Myocyte (in vitro differentiated cells): ENCODE measurements at regions not wholly inside any gene's neighbourhood (a gene's known extent, or its start where the extent isn't known, plus 50 kb on each side); places are given as distances from the start of the nearest gene placed in this dataset.
A peak's percentile ranks its signal among the peaks of the same experiment; 100 is the strongest.

Experiments used
- DNase-seq: peaks from one replicate; pipeline ENCODE4 v3.0.0-alpha.2; 2012; ENCODE audit warnings: low read depth

DNA sequence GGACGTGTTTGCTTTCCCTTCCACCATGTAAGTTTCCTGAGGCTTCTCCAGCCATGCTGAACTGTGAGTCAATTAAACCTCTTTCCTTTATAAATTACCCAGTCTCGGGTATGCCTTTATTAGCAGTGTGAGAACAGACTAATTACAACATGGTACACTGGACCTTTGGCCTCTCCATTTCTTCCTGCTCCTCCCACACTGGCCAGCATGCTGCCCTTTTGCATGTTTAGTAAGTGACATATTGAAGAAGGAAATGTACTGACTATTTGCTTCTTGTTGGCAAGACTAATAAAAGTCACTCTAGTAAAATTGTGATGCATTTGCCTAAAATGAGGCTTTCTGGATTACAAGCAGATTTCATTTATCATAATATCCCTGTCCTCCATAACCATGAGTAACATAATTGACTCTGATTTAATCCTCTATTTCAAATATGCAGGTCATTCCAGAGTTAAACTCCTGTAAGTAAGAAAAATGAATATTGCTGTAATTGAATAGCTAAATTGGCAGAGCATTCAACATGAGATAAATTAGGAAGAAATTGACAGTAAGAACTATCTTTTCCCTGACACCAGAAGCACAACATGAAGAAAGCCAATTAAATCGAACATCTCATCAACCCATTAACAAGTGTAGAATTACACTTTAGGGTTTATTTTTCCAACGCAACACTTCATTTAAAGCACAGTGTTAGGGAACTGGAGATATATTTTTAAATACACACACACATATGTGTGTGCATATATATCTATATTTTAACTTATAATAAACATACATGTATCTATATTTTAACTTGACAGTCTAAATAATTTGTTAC, 427.8 kb upstream of the ZP4 start:
- no peak for DNase-seq

DNA sequence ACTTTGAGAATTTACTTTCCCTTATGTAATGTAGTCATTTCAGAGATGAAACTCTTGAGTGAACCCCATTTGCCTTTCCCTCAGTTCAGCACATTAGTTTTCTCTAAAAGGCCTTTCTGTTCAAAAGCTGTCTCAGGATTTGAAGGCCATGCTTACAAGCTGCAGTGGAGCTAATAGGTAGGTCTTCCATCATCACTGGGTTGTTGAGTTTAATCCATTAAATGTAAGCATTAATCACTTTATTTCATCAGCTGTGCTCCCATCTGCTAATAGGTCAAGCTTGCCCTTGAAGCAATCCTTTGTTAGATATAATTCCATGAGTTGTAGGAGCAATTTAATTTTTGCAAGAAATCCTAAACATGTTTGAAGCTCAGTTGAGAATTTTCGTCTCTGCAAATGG, 422.2 kb upstream of the ZP4 start:
- DNase-seq = no peak

DNA sequence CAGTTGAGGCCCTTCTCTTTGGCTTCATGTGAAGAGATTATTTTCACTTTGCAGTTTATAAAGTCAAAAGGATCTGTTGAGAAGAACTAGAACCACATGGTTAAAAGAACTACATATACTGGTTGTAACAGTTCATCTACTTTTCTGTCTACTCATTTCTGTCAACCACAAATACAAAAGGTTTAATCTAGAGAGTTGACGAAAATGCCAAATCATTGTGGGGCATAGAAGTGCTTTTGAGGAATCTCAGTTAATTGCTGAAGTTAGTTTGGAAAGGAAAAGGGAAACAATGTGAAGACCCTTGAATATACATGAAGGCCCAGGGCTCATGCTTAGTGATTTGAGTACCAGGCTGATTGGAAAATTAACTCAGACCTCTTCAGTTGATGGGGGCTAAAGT, 415.7 kb upstream of the ZP4 start:
- no peak for DNase-seq

DNA sequence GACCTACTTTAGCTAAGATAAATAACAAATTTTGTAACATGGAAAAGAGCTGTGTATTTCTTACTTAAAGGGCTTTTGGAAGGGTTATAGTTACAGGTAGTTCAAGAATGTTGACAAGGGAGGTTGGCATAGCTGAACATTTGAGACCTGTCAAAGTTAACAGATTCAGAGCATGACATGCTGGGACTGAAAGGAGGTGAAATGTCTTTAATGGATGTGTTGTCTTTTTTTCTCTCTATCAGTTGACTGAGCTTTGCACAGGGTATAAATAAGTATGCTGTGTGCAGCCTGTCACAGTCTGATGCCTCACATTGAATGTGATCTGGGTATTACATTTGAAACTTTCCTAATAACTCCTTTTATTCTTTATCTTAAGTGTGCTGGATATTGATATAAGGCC, 411.9 kb upstream of the ZP4 start:
- no peak for DNase-seq

DNA sequence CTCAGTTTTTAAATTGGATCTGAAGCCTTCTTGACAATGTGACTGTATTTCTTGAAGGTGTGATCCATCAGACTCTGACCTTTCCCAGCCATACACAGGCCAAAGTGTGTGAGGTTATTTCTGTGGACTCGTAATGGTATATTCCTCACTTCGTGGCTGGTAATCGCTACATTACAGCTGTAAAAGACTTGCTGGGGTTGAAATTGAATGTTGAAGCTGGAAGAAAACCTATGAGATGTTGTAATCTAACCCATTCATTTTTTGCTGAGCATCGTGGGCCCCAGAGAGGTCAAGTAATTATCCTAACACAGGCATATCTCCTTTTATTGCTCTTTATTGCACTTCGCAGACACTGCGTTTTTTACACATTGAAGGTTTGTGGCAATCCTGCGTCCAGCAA, 405.6 kb upstream of the ZP4 start:
- no peak for DNase-seq

DNA sequence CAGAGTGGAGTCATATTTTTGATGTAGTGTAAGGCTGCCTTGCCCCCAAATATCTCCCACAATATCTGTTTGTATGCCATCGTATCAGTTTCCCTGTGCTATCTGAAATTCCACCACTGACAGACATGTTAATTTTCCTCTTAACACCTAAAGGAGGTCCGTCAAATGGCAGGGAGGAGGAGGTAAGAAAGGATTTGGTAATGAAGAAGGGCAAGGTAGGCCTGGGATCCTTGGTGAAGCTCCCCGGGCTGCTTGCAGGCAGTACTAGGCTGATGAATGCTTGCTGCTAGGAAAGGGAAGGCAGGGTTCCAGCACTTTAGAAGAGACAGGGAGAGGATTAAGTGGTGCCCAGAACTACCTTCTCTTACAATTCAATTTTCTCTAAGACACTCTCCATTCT, 402.4 kb upstream of the ZP4 start:
- DNase-seq = no peak

DNA sequence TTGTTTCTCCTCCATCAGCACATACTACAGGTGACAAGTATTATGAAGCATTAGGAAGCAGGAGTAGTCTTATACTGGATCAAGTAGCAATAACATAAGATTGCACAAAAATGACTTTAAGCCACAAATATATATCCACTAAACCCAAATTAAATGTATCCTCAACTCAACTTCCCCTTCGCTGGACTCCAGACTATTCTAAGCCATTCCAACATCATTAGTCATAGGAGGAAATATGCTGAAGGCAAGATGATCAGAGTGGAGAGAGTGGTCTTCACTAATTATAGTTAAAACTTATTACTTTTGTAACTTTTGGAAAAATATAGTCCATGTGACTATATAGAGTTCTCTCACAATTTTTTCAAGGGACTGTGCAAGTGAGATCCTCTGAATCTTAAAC, 390.7 kb upstream of the ZP4 start:
- no peak for DNase-seq

DNA sequence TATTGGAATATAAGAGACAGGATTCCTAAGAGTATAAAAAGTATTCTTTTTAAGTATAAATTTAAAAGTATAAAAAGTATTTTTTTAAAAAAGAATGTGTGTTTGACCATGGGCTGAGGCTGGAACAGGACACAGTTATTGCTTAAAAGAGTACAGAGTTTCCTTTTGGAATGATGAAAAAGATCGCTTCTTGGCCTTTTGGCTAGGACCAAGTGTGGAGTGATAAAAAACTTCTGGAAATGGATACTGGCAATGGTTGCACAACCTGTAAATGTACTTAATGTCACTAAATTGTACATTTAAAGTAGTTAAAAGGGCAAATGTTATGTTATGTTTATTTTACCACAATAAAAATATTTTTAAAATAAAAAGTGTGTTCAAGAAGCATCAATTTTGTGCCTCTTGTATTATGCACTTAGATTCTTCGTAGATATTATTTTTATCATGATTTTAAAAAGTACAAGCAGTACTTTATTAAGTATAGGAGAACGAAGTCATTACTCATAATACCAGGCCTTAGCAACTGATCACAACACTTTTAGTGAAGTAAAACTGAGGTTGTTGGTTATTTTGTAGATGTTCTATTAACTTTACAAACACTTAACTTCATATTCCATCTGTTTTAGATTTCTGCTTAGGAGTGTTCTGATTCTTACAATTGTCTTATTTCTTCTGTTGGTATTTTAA, 389.1 kb upstream of the ZP4 start:
- no peak for DNase-seq

DNA sequence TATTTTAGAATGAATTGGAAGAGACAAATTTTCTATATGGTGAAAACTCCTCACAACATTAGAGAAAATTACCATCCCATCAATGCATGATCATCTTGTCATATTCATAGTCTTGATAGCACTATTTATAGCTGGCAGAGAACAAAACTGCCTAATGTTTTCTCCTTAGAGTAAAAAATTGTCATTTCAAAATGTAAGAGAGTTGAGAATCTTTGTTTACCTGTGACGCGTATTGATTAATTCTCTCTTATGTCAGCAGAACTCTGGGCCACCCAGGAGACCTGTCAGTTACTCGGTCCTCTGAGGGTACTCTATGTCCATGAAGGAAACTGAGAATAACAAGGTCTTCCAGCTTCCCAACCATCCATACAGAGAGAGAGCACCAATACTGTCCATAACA, 381.4 kb upstream of the ZP4 start:
- DNase-seq = no peak

DNA sequence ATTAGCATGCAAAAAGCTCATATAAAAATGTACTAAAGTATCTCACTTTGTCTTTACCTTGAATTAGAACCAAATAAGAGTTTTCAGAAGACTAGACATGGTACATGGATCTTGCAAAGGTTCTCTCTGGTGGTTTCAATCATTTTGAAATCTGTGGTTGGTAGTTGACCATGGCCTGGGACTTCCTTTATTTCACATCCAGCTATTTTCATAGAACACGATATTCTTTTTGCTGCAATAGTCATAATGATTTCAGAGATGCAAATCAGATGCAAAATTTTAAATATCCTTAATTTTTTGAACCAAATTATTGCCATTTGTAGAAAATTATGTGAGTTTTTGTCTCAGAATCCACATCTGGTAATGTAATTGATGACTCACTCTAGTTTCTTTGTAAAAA, 375.1 kb upstream of the ZP4 start:
- DNase-seq = no peak

DNA sequence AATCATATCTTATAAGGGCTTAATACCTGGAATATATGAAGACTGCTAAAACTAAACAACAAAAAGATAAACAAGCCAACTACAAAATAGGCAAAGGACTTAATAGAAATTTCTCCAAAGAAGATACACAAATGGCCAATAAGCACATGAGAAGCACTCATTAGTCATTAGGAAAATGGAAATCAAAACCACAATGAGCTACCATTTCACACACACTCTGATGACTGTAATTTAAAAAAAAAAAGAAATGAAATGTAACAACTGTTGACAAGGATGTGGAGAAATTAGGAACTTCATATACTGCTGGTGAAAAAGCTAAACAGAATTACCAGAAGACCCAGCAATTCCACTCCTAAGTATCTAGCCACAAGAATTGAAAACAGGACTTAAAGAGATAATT, 374.2 kb upstream of the ZP4 start:
- DNase-seq = no peak

DNA sequence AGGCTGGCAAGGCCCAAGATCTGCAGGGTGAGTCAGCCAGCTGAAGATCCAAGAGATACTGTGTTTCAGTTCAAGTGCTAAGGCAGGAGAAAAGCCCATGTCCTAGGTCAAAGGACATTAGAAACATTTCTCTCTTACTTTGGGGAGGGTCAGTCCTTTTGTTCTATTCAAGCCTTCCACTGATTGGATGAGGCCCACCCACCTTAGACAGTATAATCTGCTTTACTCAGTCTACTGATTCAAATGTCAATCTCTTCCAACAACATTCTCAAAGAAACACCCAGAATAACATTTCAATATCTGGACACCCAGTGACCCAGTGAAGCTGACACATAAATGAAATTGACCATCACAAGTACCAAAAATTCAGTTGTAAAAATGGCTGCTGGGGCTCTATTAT, 367.8 kb upstream of the ZP4 start:
- no peak for DNase-seq

DNA sequence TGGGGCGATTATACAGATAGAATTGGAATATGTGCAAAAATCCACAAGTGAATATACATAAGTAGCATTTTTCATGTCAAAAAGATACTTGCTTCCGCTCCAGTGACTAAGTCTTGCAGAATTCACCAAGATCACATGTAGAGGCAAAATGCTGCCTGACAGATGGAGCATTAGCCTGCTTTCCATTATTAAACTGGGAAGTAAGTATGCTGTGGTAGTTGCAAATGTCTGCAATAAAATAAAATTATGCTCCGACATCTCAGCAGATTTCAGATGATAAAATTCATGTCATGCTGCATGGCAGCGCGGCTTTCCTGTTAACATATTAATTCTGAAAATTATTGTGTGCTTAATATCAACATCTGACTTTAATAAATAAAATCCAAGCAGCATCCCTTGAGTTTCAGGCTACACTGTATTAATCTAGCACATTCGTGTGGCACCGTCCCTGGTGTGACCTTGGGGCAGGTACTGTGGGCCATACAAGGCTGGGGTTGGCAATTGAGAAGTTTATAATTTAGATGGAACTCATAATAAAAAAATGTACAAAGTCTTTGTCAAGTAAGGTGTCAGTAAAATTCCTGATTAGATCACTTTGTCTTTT, 366.4 kb upstream of the ZP4 start:
- DNase-seq = peak; percentile 13

DNA sequence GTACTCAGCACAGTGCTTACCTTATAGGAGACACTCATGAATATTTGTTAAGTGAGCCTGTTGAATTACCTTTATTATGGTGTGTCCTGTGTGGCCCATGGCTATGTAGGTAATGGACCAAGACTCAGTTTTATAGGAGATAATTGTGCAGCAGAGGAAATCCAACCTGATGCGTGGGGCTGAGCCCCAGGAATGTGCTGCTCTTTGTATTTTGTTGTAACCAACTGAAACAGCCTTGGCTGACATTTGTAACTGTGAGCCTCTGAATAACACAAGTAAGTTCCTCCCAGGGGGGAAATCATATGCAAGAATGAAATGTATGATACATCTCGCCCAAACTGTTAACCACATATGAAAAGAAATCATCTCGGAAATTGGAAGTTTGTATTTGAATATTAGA, 364.2 kb upstream of the ZP4 start:
- no peak for DNase-seq

DNA sequence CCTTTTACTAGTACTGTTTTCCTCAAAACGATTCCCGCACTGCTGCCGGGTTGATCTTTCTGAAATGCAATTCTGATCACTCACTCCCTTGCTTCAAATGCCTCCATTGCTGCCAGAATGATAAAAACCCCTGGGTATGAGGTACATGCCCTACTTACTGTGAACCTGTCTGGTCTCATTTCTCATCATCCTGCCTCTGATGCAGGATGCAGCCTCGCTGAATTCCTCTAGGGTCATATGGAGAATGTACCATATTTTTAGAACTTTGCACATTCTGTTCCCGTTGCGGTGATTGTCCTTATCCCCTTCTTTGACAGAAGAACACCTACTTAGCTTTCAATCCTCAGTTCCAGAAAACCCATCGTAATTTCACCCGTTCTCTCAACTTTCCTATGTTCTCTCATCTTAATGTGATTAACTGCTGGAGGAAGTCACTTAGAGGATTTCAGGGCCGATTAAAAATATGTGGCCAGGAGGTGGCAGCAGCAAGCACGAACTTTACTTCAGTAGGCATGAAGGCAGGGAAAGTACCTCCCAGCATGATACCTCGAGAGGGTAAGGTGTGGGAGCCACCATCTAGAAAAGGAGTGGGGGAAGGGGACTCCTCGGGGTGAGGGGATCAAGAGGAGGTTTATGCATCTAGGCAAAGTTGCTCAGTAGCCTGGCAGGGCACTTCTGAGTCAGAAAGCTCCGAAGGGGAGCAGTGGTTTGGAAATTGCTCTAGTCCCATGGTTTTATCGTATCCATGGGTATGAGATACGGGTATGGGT, 361.5 kb upstream of the ZP4 start:
- DNase-seq = peak; percentile 75

DNA sequence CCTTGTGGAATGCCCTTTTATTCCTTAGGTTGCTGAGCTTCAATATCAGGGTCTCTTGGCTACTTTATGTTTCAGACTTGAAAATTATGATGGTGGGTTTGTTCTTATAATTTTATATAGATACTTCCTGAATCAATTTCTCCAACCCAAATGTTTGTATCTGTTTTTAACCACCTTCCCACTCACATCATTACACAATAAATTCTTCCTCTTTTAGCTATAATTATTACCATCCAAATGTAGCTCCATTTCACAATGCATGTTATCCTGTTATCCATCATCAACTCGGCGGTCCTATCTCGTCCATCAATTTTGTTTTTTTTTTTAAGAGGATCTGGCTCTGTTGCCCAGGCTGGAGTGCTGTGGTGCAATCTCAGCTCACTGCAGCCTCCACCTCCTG, 357.6 kb upstream of the ZP4 start:
- DNase-seq = no peak

DNA sequence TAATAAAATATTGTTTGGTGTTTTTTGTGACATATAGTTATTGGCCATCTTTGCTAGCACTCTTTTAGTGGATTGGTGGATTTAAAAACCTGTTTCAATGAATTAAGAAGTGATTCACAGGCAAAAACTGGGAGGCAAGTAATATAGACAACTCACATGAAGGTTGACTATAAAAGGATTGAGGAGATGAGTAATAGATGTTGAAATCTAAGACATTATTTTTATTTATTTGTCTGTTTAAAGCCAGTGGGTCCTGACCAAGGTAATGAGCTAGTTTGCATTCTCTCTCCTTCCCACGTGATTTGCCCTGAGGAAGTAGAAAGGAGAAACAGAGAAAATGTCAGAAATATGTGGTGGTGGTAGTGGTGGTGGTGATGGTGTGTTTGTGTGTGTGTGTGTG, 351.5 kb upstream of the ZP4 start:
- no peak for DNase-seq

DNA sequence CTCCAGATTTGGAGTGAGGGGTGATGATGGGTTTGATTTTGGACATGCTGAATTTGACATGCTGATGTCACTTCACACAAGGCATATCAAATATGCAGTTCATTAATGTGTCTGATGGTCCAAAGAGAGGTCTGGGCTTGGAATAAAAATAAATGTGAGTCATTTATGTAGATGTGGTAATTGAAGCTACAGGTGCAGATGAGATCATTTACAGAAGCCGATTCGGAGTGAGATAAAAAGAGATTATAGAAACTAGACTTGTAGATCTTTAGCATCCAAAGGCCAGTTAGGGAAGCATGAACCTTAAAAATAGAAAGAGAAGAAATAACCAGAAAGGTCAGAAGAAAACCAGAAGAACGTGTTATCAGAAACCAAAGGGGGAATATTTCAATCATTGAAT, 350.9 kb upstream of the ZP4 start:
- DNase-seq = peak; percentile 18

DNA sequence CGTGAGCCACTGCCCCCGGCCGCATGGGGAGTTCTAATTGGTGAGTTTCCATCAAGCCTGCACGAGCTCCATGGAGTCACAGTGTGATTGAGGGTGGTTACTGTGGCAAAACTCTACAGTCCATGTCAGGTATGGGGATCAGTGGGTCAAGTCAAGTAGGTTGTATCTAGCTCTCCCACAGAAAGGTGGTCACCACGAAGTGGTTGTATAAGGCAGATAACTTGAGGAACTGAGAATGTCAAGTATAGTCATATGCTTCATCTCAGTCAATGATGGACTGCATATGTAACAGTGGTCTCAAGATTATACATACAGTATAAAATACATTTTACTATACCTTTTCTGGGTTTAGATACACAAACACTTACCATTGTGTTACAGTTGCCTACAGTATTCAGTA, 348.6 kb upstream of the ZP4 start:
- DNase-seq = no peak

DNA sequence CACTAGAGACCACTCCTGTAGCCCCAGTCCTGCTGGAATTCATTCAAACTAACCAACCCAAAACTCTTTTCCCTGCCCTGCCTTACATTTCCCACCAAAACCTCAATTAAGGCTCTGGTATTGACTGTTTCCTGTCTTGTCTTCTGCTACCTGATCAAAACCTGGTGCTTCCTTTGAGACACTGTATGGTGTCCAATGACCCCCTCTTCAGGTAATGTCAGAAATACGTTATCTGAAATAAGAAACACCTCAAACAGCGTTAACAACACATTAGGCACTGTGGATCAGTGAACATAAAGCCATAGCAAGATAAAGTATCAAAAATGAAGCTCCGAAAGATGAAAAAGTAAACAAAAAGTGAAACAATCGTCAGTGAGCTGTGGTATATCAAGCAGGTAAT, 343.2 kb upstream of the ZP4 start:
- no peak for DNase-seq

DNA sequence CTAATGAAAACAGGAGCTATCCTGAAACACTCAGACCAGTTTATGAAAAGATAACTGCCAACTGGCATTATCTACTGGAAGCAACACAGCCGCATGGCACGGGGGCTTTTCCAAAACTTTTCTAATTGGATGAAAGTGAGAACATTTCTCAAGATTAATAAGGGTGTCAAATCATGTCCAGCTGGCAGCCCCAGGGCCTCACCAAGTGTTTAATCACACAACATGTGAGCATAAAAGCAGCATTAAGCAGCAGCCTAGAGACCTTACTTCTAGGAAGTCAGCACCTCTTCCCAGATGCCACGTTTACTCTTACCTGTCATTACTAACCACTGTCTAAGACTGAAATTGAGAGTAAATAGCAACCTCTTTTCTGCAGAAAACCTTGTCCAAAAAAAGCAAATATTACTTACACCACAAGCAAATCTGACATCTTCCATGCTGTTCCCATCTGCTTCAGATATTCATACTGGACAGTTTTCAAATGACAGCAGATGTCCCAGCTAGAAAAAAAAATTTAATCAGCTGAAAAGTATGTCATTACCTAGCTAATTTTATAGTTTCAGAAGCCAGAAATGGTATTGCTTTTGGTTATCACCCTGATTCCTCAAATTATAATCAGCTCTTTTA, 341.5 kb upstream of the ZP4 start:
- peak; percentile 8 for DNase-seq

DNA sequence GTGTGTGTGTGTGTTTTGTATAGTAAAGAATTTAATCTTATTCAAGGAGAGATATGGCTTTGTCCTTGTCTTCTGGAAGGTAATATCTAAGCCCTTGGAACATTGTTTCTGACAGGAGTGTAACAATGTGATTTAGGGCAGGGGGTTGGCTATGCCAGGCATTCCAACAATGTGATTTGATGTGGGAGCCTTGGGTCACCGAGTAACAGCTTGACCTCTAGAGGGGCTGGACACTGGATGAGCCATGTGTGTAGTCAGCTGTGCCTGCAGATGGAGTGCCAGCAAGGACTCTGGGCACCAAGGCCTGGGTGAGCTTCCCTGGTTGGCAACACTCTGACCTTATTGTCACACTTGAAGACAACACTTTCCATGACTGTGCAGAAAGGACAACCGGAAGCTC, 336.1 kb upstream of the ZP4 start:
- peak; percentile 41 for DNase-seq
